ENCODE measurements at regions not wholly inside any gene's neighbourhood (a gene's known extent, or its start where the extent isn't known, plus 50 kb on each side); places are given as distances from the start of the nearest gene placed in this dataset.

- no peak for DNase-seq
Measured at GRCh38 chr2:18244845-18245244, 315.6 kb downstream of the RDH14 start.

GRCh38 chr2:18243816-18244215, 316.6 kb downstream of the RDH14 start:
- DNase-seq, result no peak

- DNase-seq, result no peak
Measured at GRCh38 chr2:18242716-18243115, 317.7 kb downstream of the RDH14 start.

- DNase-seq, result no peak
Measured at GRCh38 chr2:18238209-18238608, 322.2 kb downstream of the RDH14 start.

- no peak for DNase-seq
Measured at GRCh38 chr2:18237298-18237697, 323.2 kb downstream of the RDH14 start.

- no peak for DNase-seq
Measured at GRCh38 chr2:18232731-18233438, 327.6 kb downstream of the RDH14 start.

GRCh38 chr2:18230668-18231067, 329.8 kb downstream of the RDH14 start:
- no peak for DNase-seq

GRCh38 chr2:18219676-18220075, 340.8 kb downstream of the RDH14 start:
- peak in 1 of 2 experiments; percentile 24 for DNase-seq

GRCh38 chr2:18218160-18218933, 339.9 kb downstream of the KCNS3 start:
- DNase-seq, result no peak

- DNase-seq, result no peak
Measured at GRCh38 chr2:18214936-18215335, 336.5 kb downstream of the KCNS3 start.

- no peak for DNase-seq
Measured at GRCh38 chr2:18213986-18214385, 335.5 kb downstream of the KCNS3 start.

GRCh38 chr2:18209934-18210639, 331.6 kb downstream of the KCNS3 start:
- no peak for DNase-seq

- DNase-seq, result no peak
Measured at GRCh38 chr2:18208956-18209355, 330.5 kb downstream of the KCNS3 start.

GRCh38 chr2:18200771-18201170, 322.3 kb downstream of the KCNS3 start:
- DNase-seq, result no peak

- no peak for DNase-seq
Measured at GRCh38 chr2:18198677-18199076, 320.2 kb downstream of the KCNS3 start.

- DNase-seq, result no peak
Measured at GRCh38 chr2:18194161-18194560, 315.7 kb downstream of the KCNS3 start.

GRCh38 chr2:18186816-18187613, 308.5 kb downstream of the KCNS3 start:
- DNase-seq, result no peak

- DNase-seq, result no peak
Measured at GRCh38 chr2:18182861-18183260, 304.4 kb downstream of the KCNS3 start.

- DNase-seq, result no peak
Measured at GRCh38 chr2:18180912-18181311, 302.4 kb downstream of the KCNS3 start.

- no peak for DNase-seq
Measured at GRCh38 chr2:18180031-18180610, 301.7 kb downstream of the KCNS3 start.

GRCh38 chr2:18178736-18179349, 300.4 kb downstream of the KCNS3 start:
- peak; percentile 49 to 69 for DNase-seq

- DNase-seq, result no peak
Measured at GRCh38 chr2:18176679-18177215, 298.3 kb downstream of the KCNS3 start.

All from SW 1271 (cell line).